LNCAP (cell line): ENCODE measurements at regions not wholly inside any gene's neighbourhood (a gene's known extent, or its start where the extent isn't known, plus 50 kb on each side); places are given as distances from the start of the nearest gene placed in this dataset.

Experiments
- TF ChIP-seq, protein P1 (sequence below): fragments of 450-650 bp; IDR thresholded peaks from 2 replicates; pipeline ENCODE4 v1.5.1; 2017; ENCODE audit warnings: mild to moderate bottlenecking

DNA sequence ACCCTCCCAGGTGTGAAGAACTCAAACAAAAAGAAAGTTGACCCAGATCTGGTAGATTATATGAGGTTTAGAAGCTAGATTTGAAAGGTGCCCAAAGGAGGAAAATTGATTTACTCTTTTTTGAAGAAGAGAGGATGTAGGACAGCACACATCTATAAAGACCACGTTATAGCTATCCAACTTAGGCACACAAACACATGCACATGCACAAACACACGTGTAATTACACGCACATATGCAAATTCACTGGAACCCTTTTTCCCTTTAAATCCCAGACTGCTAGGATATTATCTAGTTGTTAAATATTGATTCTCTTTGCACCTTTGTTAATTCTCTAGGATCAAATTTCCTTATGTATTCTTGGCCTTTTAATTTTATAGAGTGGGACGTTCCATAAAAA is 272.8 kb upstream of the TBX18 start:
- TF ChIP-seq, protein P1, sequence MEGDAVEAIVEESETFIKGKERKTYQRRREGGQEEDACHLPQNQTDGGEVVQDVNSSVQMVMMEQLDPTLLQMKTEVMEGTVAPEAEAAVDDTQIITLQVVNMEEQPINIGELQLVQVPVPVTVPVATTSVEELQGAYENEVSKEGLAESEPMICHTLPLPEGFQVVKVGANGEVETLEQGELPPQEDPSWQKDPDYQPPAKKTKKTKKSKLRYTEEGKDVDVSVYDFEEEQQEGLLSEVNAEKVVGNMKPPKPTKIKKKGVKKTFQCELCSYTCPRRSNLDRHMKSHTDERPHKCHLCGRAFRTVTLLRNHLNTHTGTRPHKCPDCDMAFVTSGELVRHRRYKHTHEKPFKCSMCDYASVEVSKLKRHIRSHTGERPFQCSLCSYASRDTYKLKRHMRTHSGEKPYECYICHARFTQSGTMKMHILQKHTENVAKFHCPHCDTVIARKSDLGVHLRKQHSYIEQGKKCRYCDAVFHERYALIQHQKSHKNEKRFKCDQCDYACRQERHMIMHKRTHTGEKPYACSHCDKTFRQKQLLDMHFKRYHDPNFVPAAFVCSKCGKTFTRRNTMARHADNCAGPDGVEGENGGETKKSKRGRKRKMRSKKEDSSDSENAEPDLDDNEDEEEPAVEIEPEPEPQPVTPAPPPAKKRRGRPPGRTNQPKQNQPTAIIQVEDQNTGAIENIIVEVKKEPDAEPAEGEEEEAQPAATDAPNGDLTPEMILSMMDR, result no peak

DNA sequence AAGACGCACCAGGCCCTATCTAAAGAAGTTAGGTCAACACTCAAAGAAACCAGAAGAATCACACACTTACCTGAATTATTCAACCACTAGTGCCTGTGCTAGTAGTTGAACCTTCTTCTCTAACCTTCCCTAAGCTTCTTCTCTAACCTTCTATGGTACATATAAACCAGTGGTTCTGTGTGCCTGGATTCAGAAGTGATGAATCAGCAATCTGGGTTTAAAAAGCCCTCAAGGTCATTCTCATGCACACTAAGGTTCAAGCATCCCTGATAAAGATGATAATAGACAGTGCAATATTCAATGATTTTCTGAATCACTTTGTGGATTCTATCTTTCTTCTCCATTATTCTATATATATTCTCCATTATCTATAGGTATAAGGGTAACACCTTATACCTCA is 271.4 kb upstream of the TBX18 start:
- TF ChIP-seq, protein P1, result no peak

GRCh38 chr6:85033547-85033946 is 269.1 kb upstream of the TBX18 start:
- TF ChIP-seq, protein P1, result no peak

GRCh38 chr6:85026021-85026420 is 261.6 kb upstream of the TBX18 start:
- TF ChIP-seq, protein P1, result no peak

DNA sequence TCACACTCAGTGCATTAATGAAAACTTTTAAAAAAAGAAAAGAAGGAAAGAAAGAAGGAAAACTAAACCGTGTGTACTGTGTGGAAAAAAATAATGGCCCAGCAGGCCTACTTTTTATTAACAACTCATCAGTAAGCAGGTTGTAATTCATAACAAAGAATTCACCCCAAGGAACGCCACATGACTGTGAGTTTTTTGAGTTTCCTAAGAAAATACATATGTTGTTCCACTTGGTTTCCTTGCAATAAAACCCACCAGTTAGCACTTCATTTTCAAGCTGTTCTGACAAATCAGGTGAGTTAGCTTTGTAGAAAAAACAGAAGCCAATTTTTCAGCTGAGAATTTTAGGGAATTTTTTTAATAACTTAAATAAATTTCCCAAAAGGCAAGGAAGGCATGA is 259.3 kb upstream of the TBX18 start:
- TF ChIP-seq, protein P1, result no peak

DNA sequence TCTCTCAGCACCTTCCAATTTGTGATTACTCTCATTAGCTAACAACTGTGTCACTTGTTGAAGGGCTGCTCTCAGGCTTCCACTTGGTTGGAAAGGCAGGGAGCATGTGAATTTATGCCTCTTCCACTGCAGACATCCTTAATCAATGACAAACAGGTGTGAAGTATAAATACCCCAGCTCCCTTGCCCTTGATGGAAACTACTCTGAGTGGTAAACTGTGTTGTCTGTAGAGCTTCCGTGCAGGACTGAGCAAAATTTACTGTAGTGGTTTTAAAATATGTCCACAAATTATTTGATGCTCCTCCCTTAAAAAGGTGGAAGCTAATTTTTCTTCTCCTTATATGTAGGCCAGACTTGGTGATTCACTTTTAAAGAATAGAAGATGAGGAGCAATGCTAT is 253.0 kb upstream of the TBX18 start:
- TF ChIP-seq, protein P1, result no peak

DNA sequence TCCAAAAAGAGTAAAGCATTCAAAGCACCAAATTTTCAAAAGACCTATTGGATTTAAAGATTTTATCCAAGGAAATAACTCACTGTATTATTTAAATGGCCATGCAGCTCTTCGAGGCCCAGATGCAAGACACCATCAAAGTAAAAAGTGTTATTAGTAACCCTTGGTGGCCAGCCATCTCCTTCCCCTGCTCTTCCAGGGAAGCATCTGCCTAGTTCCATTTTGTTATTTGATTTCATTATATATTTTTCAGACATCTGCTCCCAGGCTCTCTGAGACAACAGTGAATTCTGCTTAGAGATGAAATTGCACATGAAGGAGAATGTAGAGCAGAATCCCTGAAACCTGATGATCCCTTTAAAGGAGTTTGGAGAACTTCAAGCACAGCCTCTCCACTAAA is 252.3 kb upstream of the TBX18 start:
- TF ChIP-seq, protein P1, result no peak

DNA sequence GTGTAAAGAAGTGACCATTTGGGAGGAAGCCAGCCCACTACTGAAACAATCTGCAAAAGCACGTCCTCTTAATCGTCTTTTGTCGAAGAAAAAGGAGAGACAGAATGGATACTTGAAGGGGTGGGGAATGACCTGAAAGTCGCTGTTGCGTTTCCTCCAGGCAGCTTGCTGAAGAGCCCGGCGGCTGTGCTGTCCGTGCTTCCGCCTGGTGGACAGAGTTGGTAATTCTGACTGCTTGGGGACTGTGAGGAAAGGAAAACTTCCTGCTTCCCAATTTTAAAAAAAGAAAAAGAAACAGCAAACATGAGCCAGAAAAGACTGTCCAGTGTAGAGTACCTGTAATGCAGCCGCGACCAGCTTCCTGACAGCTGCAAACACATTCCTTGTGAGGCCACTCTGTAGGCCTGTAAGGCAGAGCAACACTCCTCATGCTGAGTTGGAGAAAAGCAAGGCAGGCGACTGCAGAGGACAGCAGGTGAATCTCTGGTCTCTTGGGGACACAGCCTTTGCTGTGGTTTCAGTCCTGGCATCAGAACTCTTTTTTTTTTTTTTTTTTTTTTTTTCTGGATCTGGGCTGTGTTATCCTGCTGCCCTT is 251.1 kb upstream of the TBX18 start:
- TF ChIP-seq, protein P1, result peak; percentile 72
